ENCODE measurements at regions not wholly inside any gene's neighbourhood (a gene's known extent, or its start where the extent isn't known, plus 50 kb on each side); places are given as distances from the start of the nearest gene placed in this dataset.

DNA sequence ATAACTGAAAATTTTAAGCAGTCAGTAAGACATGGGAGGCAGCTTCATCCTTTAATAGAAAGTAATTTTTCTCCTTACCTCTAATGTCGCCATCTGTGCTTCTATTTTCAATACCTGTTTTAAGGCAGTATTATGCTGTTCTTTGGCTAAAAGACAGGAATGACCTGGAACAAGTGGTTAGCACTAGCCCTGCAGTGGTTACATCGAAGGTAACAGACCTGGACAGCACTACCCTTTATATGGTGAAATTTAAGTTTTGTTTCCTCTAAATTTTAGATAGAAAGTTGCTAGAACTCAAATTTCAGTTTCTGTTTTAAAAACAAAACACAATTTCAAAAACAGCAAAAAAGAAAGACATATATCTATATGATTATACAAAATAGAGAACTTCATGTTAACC lies 534.1 kb upstream of the CDH6 start:
- TF ChIP-seq POLR2A (IDR thresholded peaks at IDR 0.05) (no peak), POLR2AphosphoS5 (IDR thresholded peaks at IDR 0.05) (no peak)
- TF ChIP-seq, protein P1, sequence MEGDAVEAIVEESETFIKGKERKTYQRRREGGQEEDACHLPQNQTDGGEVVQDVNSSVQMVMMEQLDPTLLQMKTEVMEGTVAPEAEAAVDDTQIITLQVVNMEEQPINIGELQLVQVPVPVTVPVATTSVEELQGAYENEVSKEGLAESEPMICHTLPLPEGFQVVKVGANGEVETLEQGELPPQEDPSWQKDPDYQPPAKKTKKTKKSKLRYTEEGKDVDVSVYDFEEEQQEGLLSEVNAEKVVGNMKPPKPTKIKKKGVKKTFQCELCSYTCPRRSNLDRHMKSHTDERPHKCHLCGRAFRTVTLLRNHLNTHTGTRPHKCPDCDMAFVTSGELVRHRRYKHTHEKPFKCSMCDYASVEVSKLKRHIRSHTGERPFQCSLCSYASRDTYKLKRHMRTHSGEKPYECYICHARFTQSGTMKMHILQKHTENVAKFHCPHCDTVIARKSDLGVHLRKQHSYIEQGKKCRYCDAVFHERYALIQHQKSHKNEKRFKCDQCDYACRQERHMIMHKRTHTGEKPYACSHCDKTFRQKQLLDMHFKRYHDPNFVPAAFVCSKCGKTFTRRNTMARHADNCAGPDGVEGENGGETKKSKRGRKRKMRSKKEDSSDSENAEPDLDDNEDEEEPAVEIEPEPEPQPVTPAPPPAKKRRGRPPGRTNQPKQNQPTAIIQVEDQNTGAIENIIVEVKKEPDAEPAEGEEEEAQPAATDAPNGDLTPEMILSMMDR (IDR thresholded peaks at IDR 0.05) = no peak

All from prostate gland (tissue), 2 donors.